ENCODE measurements at regions not wholly inside any gene's neighbourhood (a gene's known extent, or its start where the extent isn't known, plus 50 kb on each side); places are given as distances from the start of the nearest gene placed in this dataset.

DNA sequence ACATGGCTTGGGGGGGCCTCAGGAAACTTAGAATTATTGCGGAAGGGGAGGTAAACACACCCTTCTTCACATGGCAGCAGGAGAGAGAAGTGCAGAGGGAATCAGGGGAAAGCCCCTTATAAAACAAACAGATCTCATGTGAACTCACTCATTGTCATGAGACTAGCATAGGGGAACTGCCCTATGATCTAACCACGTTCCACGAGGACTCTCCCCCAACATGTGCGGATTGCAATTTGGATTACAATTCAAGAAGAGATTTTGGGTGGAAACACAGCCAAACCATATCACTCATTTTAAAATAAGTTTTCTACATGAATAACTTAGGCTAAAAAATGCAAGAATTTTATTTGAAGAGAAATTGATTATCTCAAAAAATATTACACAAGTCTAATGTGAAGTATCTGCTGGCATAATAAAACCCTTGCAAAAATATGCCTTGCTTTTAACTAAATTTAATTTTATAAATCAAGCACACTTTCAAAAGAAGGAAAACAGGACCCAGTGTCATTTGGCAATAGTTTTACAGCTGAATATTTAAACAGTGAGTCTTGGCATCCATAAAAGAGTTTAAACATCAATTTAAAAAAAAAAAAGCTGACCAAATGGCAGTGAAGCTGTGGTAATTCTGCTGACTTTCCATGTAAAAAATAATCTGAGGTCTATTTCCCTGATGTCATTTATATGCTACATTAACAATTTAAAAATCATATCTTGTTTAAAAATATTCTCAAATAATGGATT lies 1057.2 kb downstream of the NAALADL2 start:
- Histone ChIP-seq H3K36me3 (ENCODE audit: control insufficient read depth in 1 of 2, insufficient read depth in 2 of 2, low read length in 2 of 2) (no peaks in the 10 kb centered on the region), H3K9me3 (ENCODE audit: control insufficient read depth in 1 of 2, low read length in 2 of 2) (peaks cover 2 to 8% of the 10 kb centered on the region in 2 donors), H3K4me1 (ENCODE audit: control insufficient read depth in 1 of 2, insufficient read depth in 2 of 2, low read length in 2 of 2) (no peaks in the 10 kb centered on the region), H3K4me3 (ENCODE audit: low read depth in 1 of 2, low read length in 2 of 2) (no peak overlapping the region), H3K27ac (ENCODE audit: low read depth, low read length) (no peak overlapping the region), H3K27me3 (ENCODE audit: control insufficient read depth in 1 of 2, insufficient read depth in 2 of 2, low read length in 2 of 2) (no peaks in the 10 kb centered on the region), H3K9ac (ENCODE audit: low read depth in 1 of 2, low read length in 2 of 2) (no peak overlapping the region)

GRCh38 chr3:175914785-175915184 lies 1055.7 kb downstream of the NAALADL2 start:
- H3K9me3 ChIP-seq (ENCODE audit: control insufficient read depth in 1 of 2, low read length in 2 of 2) = peaks cover 2 to 8% of the 10 kb centered on the region in 2 donors
- H3K27ac ChIP-seq (ENCODE audit: low read depth, low read length) = no peak overlapping the region
- H3K4me3 ChIP-seq (ENCODE audit: low read depth in 1 of 2, low read length in 2 of 2) = no peak overlapping the region
- no peaks in the 10 kb centered on the region for H3K27me3 ChIP-seq (ENCODE audit: control insufficient read depth in 1 of 2, insufficient read depth in 2 of 2, low read length in 2 of 2)
- H3K36me3 ChIP-seq (ENCODE audit: control insufficient read depth in 1 of 2, insufficient read depth in 2 of 2, low read length in 2 of 2) = no peaks in the 10 kb centered on the region
- no peak overlapping the region for H3K9ac ChIP-seq (ENCODE audit: low read depth in 1 of 2, low read length in 2 of 2)
- no peaks in the 10 kb centered on the region for H3K4me1 ChIP-seq (ENCODE audit: control insufficient read depth in 1 of 2, insufficient read depth in 2 of 2, low read length in 2 of 2)

- H3K4me3 ChIP-seq (ENCODE audit: low read depth in 1 of 2, low read length in 2 of 2) = no peak overlapping the region
- H3K27ac ChIP-seq (ENCODE audit: low read depth, low read length) = no peak overlapping the region
- H3K9ac ChIP-seq (ENCODE audit: low read depth in 1 of 2, low read length in 2 of 2) = no peak overlapping the region
- no peaks in the 10 kb centered on the region for H3K9me3 ChIP-seq (ENCODE audit: control insufficient read depth in 1 of 2, low read length in 2 of 2)
- H3K27me3 ChIP-seq (ENCODE audit: control insufficient read depth in 1 of 2, insufficient read depth in 2 of 2, low read length in 2 of 2) = no peaks in the 10 kb centered on the region
- H3K36me3 ChIP-seq (ENCODE audit: control insufficient read depth in 1 of 2, insufficient read depth in 2 of 2, low read length in 2 of 2) = no peaks in the 10 kb centered on the region
- H3K4me1 ChIP-seq (ENCODE audit: control insufficient read depth in 1 of 2, insufficient read depth in 2 of 2, low read length in 2 of 2) = no peaks in the 10 kb centered on the region
Measured at GRCh38 chr3:175913286-175913685, 1054.2 kb downstream of the NAALADL2 start.

DNA sequence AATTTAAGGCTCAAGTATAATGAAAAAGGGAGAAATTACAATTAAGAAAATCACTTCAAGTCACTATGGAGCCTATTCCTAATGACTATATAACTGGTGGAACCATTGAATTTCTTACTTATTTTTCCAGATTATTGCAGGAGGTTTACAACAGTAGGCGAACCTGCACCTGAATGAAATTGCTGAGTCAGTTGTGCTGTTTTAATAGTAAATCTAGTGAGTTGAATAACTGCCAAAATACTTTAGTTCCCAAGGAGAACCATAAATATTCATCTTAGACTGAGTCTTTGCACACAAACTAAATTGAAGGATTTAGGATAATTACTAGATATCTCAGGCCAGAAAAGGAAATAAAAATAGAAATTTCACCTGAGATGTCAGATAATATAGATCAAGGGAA lies 1052.8 kb downstream of the NAALADL2 start:
- H3K36me3 ChIP-seq (ENCODE audit: control insufficient read depth in 1 of 2, insufficient read depth in 2 of 2, low read length in 2 of 2) = no peaks in the 10 kb centered on the region
- no peaks in the 10 kb centered on the region for H3K9me3 ChIP-seq (ENCODE audit: control insufficient read depth in 1 of 2, low read length in 2 of 2)
- H3K9ac ChIP-seq (ENCODE audit: low read depth in 1 of 2, low read length in 2 of 2) = no peak overlapping the region
- no peak overlapping the region for H3K27ac ChIP-seq (ENCODE audit: low read depth, low read length)
- H3K4me3 ChIP-seq (ENCODE audit: low read depth in 1 of 2, low read length in 2 of 2) = no peak overlapping the region
- no peaks in the 10 kb centered on the region for H3K4me1 ChIP-seq (ENCODE audit: control insufficient read depth in 1 of 2, insufficient read depth in 2 of 2, low read length in 2 of 2)
- no peaks in the 10 kb centered on the region for H3K27me3 ChIP-seq (ENCODE audit: control insufficient read depth in 1 of 2, insufficient read depth in 2 of 2, low read length in 2 of 2)

DNA sequence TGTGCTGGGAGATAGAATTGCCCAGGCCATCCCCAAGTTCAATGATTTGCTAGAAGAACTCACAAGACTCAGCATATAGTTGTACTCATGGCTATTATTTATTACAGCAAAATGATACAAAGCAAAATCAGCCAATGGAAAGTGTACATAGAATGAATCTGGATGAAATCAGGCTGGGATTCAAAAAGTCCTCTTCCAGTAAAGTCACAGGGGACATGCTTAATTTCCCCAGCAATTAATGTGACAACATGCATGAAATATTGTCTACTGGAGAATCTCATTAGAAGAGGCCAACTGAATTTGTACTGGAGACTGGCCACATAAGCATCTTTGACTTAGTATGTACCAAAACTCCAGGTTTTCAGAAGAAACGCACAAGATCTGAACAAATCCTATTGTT lies 1043.1 kb downstream of the NAALADL2 start:
- H3K27me3 ChIP-seq (ENCODE audit: control insufficient read depth in 1 of 2, insufficient read depth in 2 of 2, low read length in 2 of 2) = no peaks in the 10 kb centered on the region
- no peaks in the 10 kb centered on the region for H3K4me1 ChIP-seq (ENCODE audit: control insufficient read depth in 1 of 2, insufficient read depth in 2 of 2, low read length in 2 of 2)

GRCh38 chr3:175898194-175898593 lies 1039.1 kb downstream of the NAALADL2 start:
- Histone ChIP-seq H3K9me3 (ENCODE audit: control insufficient read depth in 1 of 2, low read length in 2 of 2) (no peaks in the 10 kb centered on the region), H3K4me3 (ENCODE audit: low read depth in 1 of 2, low read length in 2 of 2) (no peak overlapping the region), H3K4me1 (ENCODE audit: control insufficient read depth in 1 of 2, insufficient read depth in 2 of 2, low read length in 2 of 2) (no peaks in the 10 kb centered on the region), H3K36me3 (ENCODE audit: control insufficient read depth in 1 of 2, insufficient read depth in 2 of 2, low read length in 2 of 2) (no peaks in the 10 kb centered on the region), H3K27me3 (ENCODE audit: control insufficient read depth in 1 of 2, insufficient read depth in 2 of 2, low read length in 2 of 2) (no peaks in the 10 kb centered on the region), H3K27ac (ENCODE audit: low read depth, low read length) (no peak overlapping the region), H3K9ac (ENCODE audit: low read depth in 1 of 2, low read length in 2 of 2) (no peak overlapping the region)

More for the DNA sequence above, 1043.1 kb downstream of the NAALADL2 start:
- Histone ChIP-seq H3K4me3 (ENCODE audit: low read depth in 1 of 2, low read length in 2 of 2) (no peak overlapping the region), H3K9me3 (ENCODE audit: control insufficient read depth in 1 of 2, low read length in 2 of 2) (no peaks in the 10 kb centered on the region), H3K27ac (ENCODE audit: low read depth, low read length) (no peak overlapping the region), H3K36me3 (ENCODE audit: control insufficient read depth in 1 of 2, insufficient read depth in 2 of 2, low read length in 2 of 2) (no peaks in the 10 kb centered on the region), H3K9ac (ENCODE audit: low read depth in 1 of 2, low read length in 2 of 2) (no peak overlapping the region)

DNA sequence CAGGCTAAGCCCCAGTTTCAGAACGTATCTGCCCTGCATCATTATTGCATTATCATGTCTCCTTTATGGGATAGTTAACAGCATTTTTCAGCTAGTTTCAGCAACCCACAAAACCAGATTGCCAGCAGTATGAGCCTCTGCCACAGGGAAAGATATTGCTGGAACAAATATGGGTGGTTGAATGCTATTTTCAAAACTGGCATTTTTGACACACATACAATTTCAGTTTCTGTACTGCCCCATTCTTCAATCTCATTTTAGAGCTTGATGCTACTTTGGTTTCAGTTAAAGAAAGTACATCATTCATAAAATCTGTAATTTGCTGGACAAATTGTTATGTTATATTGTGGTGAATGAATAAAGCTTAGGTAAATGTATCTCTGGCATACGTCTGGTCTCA lies 1037.5 kb downstream of the NAALADL2 start:
- H3K9me3 ChIP-seq (ENCODE audit: control insufficient read depth in 1 of 2, low read length in 2 of 2) = no peaks in the 10 kb centered on the region
- H3K27me3 ChIP-seq (ENCODE audit: control insufficient read depth in 1 of 2, insufficient read depth in 2 of 2, low read length in 2 of 2) = no peaks in the 10 kb centered on the region
- no peaks in the 10 kb centered on the region for H3K36me3 ChIP-seq (ENCODE audit: control insufficient read depth in 1 of 2, insufficient read depth in 2 of 2, low read length in 2 of 2)
- H3K27ac ChIP-seq (ENCODE audit: low read depth, low read length) = no peak overlapping the region
- H3K4me3 ChIP-seq (ENCODE audit: low read depth in 1 of 2, low read length in 2 of 2) = no peak overlapping the region
- H3K4me1 ChIP-seq (ENCODE audit: control insufficient read depth in 1 of 2, insufficient read depth in 2 of 2, low read length in 2 of 2) = no peaks in the 10 kb centered on the region
- no peak overlapping the region for H3K9ac ChIP-seq (ENCODE audit: low read depth in 1 of 2, low read length in 2 of 2)

GRCh38 chr3:175895731-175896130 lies 1036.6 kb downstream of the NAALADL2 start:
- Histone ChIP-seq H3K4me1 (ENCODE audit: control insufficient read depth in 1 of 2, insufficient read depth in 2 of 2, low read length in 2 of 2) (no peaks in the 10 kb centered on the region), H3K36me3 (ENCODE audit: control insufficient read depth in 1 of 2, insufficient read depth in 2 of 2, low read length in 2 of 2) (no peaks in the 10 kb centered on the region), H3K9ac (ENCODE audit: low read depth in 1 of 2, low read length in 2 of 2) (no peak overlapping the region), H3K9me3 (ENCODE audit: control insufficient read depth in 1 of 2, low read length in 2 of 2) (no peaks in the 10 kb centered on the region), H3K4me3 (ENCODE audit: low read depth in 1 of 2, low read length in 2 of 2) (no peak overlapping the region), H3K27ac (ENCODE audit: low read depth, low read length) (no peak overlapping the region), H3K27me3 (ENCODE audit: control insufficient read depth in 1 of 2, insufficient read depth in 2 of 2, low read length in 2 of 2) (no peaks in the 10 kb centered on the region)

DNA sequence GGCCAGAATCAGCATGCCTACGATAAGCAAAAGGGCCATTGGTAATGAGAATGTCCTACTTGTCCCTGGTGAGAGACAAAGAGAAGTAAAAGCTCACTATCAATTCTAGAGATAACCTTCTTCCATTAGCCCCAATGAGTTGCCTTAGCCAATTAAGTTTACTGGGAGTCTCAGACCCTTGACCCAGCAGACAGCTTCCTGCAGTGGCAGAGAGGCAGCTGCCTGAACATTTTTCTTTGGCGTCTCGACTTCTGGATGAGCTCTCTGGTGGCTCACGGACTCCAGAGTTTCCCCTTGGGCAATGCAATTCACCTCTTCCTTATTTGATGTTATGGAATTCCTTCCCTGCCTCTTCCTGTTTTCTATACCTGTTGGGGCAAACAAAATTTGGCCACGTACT lies 1034.4 kb downstream of the NAALADL2 start:
- Histone ChIP-seq H3K4me3 (ENCODE audit: low read depth in 1 of 2, low read length in 2 of 2) (no peak overlapping the region), H3K9me3 (ENCODE audit: control insufficient read depth in 1 of 2, low read length in 2 of 2) (no peaks in the 10 kb centered on the region), H3K36me3 (ENCODE audit: control insufficient read depth in 1 of 2, insufficient read depth in 2 of 2, low read length in 2 of 2) (no peaks in the 10 kb centered on the region), H3K27ac (ENCODE audit: low read depth, low read length) (no peak overlapping the region), H3K9ac (ENCODE audit: low read depth in 1 of 2, low read length in 2 of 2) (no peak overlapping the region), H3K27me3 (ENCODE audit: control insufficient read depth in 1 of 2, insufficient read depth in 2 of 2, low read length in 2 of 2) (no peaks in the 10 kb centered on the region), H3K4me1 (ENCODE audit: control insufficient read depth in 1 of 2, insufficient read depth in 2 of 2, low read length in 2 of 2) (no peaks in the 10 kb centered on the region)

DNA sequence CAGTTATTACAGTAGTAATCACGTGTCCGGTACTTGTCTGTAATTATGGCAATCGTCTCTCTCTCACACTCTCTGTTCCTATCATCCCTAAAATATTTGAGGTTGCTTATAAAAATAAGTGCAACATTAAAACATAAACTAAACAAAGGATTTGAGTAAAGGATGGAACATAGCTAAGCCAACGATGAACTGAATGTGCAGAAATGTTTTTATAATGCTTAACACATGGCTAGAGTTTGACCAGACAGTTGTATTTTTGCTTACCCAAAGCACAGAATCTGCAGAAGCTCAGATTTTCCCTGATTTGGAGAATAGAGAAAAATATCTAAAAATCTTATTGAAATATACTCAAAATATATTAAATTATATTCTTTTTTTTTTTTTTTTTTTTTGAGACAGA lies 1030.9 kb downstream of the NAALADL2 start:
- no peaks in the 10 kb centered on the region for H3K36me3 ChIP-seq (ENCODE audit: control insufficient read depth in 1 of 2, insufficient read depth in 2 of 2, low read length in 2 of 2)
- H3K27me3 ChIP-seq (ENCODE audit: control insufficient read depth in 1 of 2, insufficient read depth in 2 of 2, low read length in 2 of 2) = no peaks in the 10 kb centered on the region
- no peaks in the 10 kb centered on the region for H3K4me1 ChIP-seq (ENCODE audit: control insufficient read depth in 1 of 2, insufficient read depth in 2 of 2, low read length in 2 of 2)
- no peak overlapping the region for H3K9ac ChIP-seq (ENCODE audit: low read depth in 1 of 2, low read length in 2 of 2)
- no peaks in the 10 kb centered on the region for H3K9me3 ChIP-seq (ENCODE audit: control insufficient read depth in 1 of 2, low read length in 2 of 2)
- H3K4me3 ChIP-seq (ENCODE audit: low read depth in 1 of 2, low read length in 2 of 2) = no peak overlapping the region
- H3K27ac ChIP-seq (ENCODE audit: low read depth, low read length) = no peak overlapping the region

Measured in duodenal mucosa (tissue), 2 donors.